ENCODE measurements at regions not wholly inside any gene's neighbourhood (a gene's known extent, or its start where the extent isn't known, plus 50 kb on each side); places are given as distances from the start of the nearest gene placed in this dataset.

GRCh38 chr12:22856178-22856577, 231.2 kb downstream of the ETNK1 start:
- H3K27ac Mint-ChIP-seq (ENCODE audit: unreplicated experiment), result no peak overlapping the region
- peaks cover 2% of the 10 kb centered on the region for H3K27me3 Mint-ChIP-seq (ENCODE audit: low read depth)
- no peaks in the 10 kb centered on the region for H3K36me3 Mint-ChIP-seq (ENCODE audit: low read depth)
- no peak for DNase-seq (ENCODE audit: low spot score)
- H3K9me3 Mint-ChIP-seq (ENCODE audit: low read depth), result no peaks in the 10 kb centered on the region
- TF ChIP-seq CTCF (IDR thresholded peaks at IDR 0.05), result peak; percentile 96
- H3K4me1 Mint-ChIP-seq (ENCODE audit: low read depth), result no peaks in the 10 kb centered on the region
- H3K4me3 Mint-ChIP-seq (ENCODE audit: unreplicated experiment), result no peak overlapping the region

GRCh38 chr12:22858849-22859570, 234.0 kb downstream of the ETNK1 start:
- TF ChIP-seq CTCF (IDR thresholded peaks at IDR 0.05), result no peak
- Mint-ChIP-seq H3K36me3 (ENCODE audit: low read depth) (no peaks in the 10 kb centered on the region), H3K4me1 (ENCODE audit: low read depth) (no peaks in the 10 kb centered on the region), H3K9me3 (ENCODE audit: low read depth) (no peaks in the 10 kb centered on the region), H3K4me3 (ENCODE audit: unreplicated experiment) (no peak overlapping the region), H3K27me3 (ENCODE audit: low read depth) (peaks cover 3% of the 10 kb centered on the region), H3K27ac (ENCODE audit: unreplicated experiment) (no peak overlapping the region)
- DNase-seq (ENCODE audit: low spot score), result no peak

- H3K9me3 Mint-ChIP-seq (ENCODE audit: low read depth), result no peaks in the 10 kb centered on the region
- H3K4me3 Mint-ChIP-seq (ENCODE audit: unreplicated experiment), result no peak overlapping the region
- H3K36me3 Mint-ChIP-seq (ENCODE audit: low read depth), result no peaks in the 10 kb centered on the region
- H3K27me3 Mint-ChIP-seq (ENCODE audit: low read depth), result peaks cover 3% of the 10 kb centered on the region
- H3K4me1 Mint-ChIP-seq (ENCODE audit: low read depth), result no peaks in the 10 kb centered on the region
- no peak for DNase-seq (ENCODE audit: low spot score)
- H3K27ac Mint-ChIP-seq (ENCODE audit: unreplicated experiment), result no peak overlapping the region
- no peak for TF ChIP-seq CTCF (IDR thresholded peaks at IDR 0.05)
Observed at GRCh38 chr12:22860926-22861325, 236.0 kb downstream of the ETNK1 start.

GRCh38 chr12:22865822-22866221, 240.9 kb downstream of the ETNK1 start:
- no peak for DNase-seq (ENCODE audit: low spot score)
- H3K27me3 Mint-ChIP-seq (ENCODE audit: low read depth), result peaks cover 3% of the 10 kb centered on the region
- H3K36me3 Mint-ChIP-seq (ENCODE audit: low read depth), result no peaks in the 10 kb centered on the region
- no peaks in the 10 kb centered on the region for H3K4me1 Mint-ChIP-seq (ENCODE audit: low read depth)
- no peak overlapping the region for H3K4me3 Mint-ChIP-seq (ENCODE audit: unreplicated experiment)
- H3K27ac Mint-ChIP-seq (ENCODE audit: unreplicated experiment), result no peak overlapping the region
- no peaks in the 10 kb centered on the region for H3K9me3 Mint-ChIP-seq (ENCODE audit: low read depth)
- no peak for TF ChIP-seq CTCF (IDR thresholded peaks at IDR 0.05)

- DNase-seq (ENCODE audit: low spot score), result no peak
- H3K27me3 Mint-ChIP-seq (ENCODE audit: low read depth), result peaks cover 3% of the 10 kb centered on the region
- H3K27ac Mint-ChIP-seq (ENCODE audit: unreplicated experiment), result no peak overlapping the region
- no peaks in the 10 kb centered on the region for H3K36me3 Mint-ChIP-seq (ENCODE audit: low read depth)
- H3K9me3 Mint-ChIP-seq (ENCODE audit: low read depth), result no peaks in the 10 kb centered on the region
- H3K4me1 Mint-ChIP-seq (ENCODE audit: low read depth), result no peaks in the 10 kb centered on the region
- no peak overlapping the region for H3K4me3 Mint-ChIP-seq (ENCODE audit: unreplicated experiment)
- TF ChIP-seq CTCF (IDR thresholded peaks at IDR 0.05), result no peak
Observed at GRCh38 chr12:22866406-22866805, 241.4 kb downstream of the ETNK1 start.

Data from chondrocyte (in vitro differentiated cells).